A673 (cell line): ENCODE measurements at regions not wholly inside any gene's neighbourhood (a gene's known extent, or its start where the extent isn't known, plus 50 kb on each side); places are given as distances from the start of the nearest gene placed in this dataset.

Experiments used
- BruUV-seq: library from RNA; stranded (reverse); fragments of 400-500 nt; replicated peaks from 2 replicates; lab custom pipeline; 2021; lab: Mats Ljungman, UMichigan
- CTCF ChIA-PET: fragments of 300-600 bp; sonication (Branson Sonifier 250); formaldehyde crosslinking; loops from one replicate; lab custom pipeline; 2022; ENCODE audit warnings: antibody characterized with exemption; lab: Charles Lee
- POLR2A ChIA-PET: fragments of 300-600 bp; sonication (Branson Sonifier 250); formaldehyde crosslinking; loops from one replicate; lab custom pipeline; 2022; ENCODE audit warnings: antibody characterized with exemption; ENCODE audit not compliant: low non-redundant PET; lab: Charles Lee
- DNase-seq: peaks from one replicate; pipeline ENCODE4 v3.0.0-alpha.2; 2015; ENCODE audit warnings: low spot score
- H3K27ac ChIP-seq: fragments of 200-600 bp; sonication (generic); 2 replicates; pipeline ENCODE4 v1.5.1; 2016; ENCODE audit warnings: mixed run types, low read depth, mild to moderate bottlenecking, mixed read lengths, antibody characterized with exemption, low read length; ENCODE audit not compliant: poor library complexity, severe bottlenecking
- H3K27me3 ChIP-seq: fragments of 200-600 bp; sonication (generic); replicated peaks from 2 replicates; pipeline ENCODE4 v1.6.1; 2017; ENCODE audit warnings: mixed run types, low read depth, mild to moderate bottlenecking, mixed read lengths, antibody characterized with exemption, low read length; ENCODE audit not compliant: insufficient read depth, poor library complexity
- H3K36me3 ChIP-seq: fragments of 200-600 bp; sonication (generic); 2 replicates; pipeline ENCODE4 v1.6.1; 2016; ENCODE audit warnings: mixed run types, mild to moderate bottlenecking, mixed read lengths, antibody characterized with exemption, low read length; ENCODE audit not compliant: insufficient read depth, poor library complexity, severe bottlenecking
- H3K4me1 ChIP-seq: fragments of 200-600 bp; sonication (generic); 2 replicates; pipeline ENCODE4 v1.6.1; 2017; ENCODE audit warnings: mixed run types, mild to moderate bottlenecking, mixed read lengths, antibody characterized with exemption, low read length; ENCODE audit not compliant: insufficient read depth, poor library complexity, severe bottlenecking
- H3K4me3 ChIP-seq: fragments of 200-600 bp; sonication (generic); 2 replicates; pipeline ENCODE4 v1.5.1; 2016; ENCODE audit warnings: low read depth, mixed run types, mild to moderate bottlenecking, mixed read lengths, low read length; ENCODE audit not compliant: poor library complexity, severe bottlenecking
- H3K9me3 ChIP-seq: fragments of 200-600 bp; sonication (generic); 2 replicates; pipeline ENCODE4 v1.6.1; 2016; ENCODE audit warnings: mixed run types, low read depth, mild to moderate bottlenecking, mixed read lengths, antibody characterized with exemption, low read length; ENCODE audit not compliant: poor library complexity, severe bottlenecking
- EZH2 ChIP-seq: fragments of 200-600 bp; sonication (generic); IDR thresholded peaks from 2 replicates; pipeline ENCODE4 v1.6.1; 2017; ENCODE audit warnings: borderline replicate concordance, low read depth, mild to moderate bottlenecking, mixed read lengths, antibody characterized with exemption, low read length; ENCODE audit not compliant: poor library complexity, severe bottlenecking
- intact Hi-C: fragments of 100-400 bp; cut with micrococcal nuclease; formaldehyde crosslinking; loops from one replicate; pipeline ENCODE4 v1.10.0; 2022; ENCODE audit not compliant: unreplicated experiment
- TF ChIP-seq, protein P1 (sequence below): fragments of 300-800, 200-600 bp; sonication (generic); conservative IDR thresholded peaks from 2 replicates; pipeline ENCODE4 v1.5.1; 2017; ENCODE audit warnings: low read depth, mild to moderate bottlenecking, antibody characterized with exemption, low read length, moderate library complexity, mixed read lengths

DNA sequence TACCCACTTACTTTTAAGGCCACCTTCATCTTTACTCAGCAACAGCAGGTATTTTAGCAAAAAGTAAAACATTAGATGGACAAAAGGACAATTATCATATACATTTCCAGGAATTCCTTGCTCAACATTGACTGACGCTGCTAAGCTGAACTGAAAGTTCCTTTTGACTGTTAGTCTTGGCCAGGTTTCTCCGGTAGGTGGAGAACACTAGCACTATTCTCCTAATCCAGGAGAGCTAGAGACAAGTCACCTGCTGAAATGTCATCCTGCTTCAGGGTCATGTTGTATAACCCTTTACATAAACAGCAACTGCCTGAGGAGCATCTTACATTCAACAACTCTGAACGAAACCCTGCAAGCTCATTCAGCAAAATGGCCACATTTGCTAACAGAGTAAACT lies 109.0 kb upstream of the ESRRG start:
- CTCF ChIA-PET = no interaction called here
- no peaks in the 10 kb centered on the region for H3K4me1 ChIP-seq
- H3K4me3 ChIP-seq = no peak overlapping the region
- no peaks in the 10 kb centered on the region for H3K27me3 ChIP-seq
- H3K9me3 ChIP-seq = no peaks in the 10 kb centered on the region
- intact Hi-C loops = no loop called here
- H3K36me3 ChIP-seq = no peaks in the 10 kb centered on the region
- TF ChIP-seq EZH2 = no peak
- TF ChIP-seq, protein P1, sequence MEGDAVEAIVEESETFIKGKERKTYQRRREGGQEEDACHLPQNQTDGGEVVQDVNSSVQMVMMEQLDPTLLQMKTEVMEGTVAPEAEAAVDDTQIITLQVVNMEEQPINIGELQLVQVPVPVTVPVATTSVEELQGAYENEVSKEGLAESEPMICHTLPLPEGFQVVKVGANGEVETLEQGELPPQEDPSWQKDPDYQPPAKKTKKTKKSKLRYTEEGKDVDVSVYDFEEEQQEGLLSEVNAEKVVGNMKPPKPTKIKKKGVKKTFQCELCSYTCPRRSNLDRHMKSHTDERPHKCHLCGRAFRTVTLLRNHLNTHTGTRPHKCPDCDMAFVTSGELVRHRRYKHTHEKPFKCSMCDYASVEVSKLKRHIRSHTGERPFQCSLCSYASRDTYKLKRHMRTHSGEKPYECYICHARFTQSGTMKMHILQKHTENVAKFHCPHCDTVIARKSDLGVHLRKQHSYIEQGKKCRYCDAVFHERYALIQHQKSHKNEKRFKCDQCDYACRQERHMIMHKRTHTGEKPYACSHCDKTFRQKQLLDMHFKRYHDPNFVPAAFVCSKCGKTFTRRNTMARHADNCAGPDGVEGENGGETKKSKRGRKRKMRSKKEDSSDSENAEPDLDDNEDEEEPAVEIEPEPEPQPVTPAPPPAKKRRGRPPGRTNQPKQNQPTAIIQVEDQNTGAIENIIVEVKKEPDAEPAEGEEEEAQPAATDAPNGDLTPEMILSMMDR = no peak
- no peak overlapping the region for H3K27ac ChIP-seq
- no TSS peak for BruUV-seq
- POLR2A ChIA-PET = no interaction called here
- no peak for DNase-seq

DNA sequence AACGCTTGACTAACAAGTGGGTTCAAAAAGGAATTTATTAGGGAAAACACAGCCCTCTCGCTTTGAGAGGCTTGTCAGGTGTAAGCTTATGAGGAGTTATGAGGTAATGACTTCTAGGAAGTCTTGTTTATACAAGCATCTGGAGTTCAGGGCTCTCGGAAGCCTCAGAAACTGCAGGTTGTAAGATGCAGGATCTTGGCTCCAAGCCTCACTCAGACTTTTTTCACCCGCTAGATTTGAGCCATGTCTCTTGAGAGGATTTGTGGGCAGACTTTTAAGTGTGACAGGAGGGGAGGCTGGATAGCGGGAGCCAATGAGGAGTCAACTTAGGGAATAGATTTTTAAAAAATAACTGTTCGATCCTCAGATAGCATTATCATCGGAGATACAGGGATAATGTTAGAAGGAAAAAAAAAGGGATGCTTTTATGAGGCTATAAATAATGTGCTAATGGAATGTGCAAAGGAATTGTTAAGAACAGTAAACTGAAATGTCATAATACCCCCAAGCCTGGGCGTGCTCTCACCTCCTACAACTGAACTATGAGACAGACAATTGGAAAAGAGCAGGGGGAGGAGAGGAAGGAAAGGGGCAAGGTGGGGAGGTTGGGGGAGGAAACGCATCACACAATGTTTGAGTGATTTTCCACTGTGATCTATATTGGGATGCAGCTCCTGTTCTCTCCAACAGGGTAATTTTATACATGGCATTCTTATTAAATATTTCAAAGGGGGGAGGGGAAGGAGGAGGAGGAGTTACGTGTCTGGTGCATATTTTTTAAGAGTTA lies 107.4 kb upstream of the ESRRG start:
- DNase-seq = no peak
- Histone ChIP-seq H3K9me3 (no peaks in the 10 kb centered on the region), H3K27me3 (no peaks in the 10 kb centered on the region), H3K27ac (no peak overlapping the region), H3K36me3 (no peaks in the 10 kb centered on the region), H3K4me1 (no peaks in the 10 kb centered on the region), H3K4me3 (no peak overlapping the region)
- intact Hi-C loops = no loop called here
- no TSS peak for BruUV-seq
- POLR2A ChIA-PET = no interaction called here
- CTCF ChIA-PET = interaction anchor here (0.6 kb wide), 1 partner anchor 25 kb away, joined by 3 read pairs; no protein-coding TSS in a partner anchor
- no peak for TF ChIP-seq EZH2
- TF ChIP-seq, protein P1 = no peak

DNA sequence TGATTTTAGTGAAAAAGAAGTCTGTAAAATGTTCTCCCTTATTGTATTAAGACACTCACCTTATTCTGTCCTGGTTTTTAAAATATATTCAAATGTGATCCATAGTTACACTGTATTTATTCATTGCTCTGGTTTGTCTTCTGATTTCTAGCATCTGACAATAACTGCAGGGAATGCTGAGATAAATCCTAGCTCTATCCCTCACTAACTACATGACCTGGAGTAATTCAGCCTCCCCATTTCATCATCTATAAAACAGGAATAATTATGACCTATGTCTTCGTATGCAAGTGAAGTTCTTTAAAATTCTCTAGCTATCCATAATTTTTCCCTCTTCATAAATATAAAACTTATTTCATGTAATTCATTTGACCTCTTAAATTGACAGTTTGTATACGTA lies 104.0 kb upstream of the ESRRG start:
- intact Hi-C loops = no loop called here
- Histone ChIP-seq H3K4me1 (no peaks in the 10 kb centered on the region), H3K36me3 (no peaks in the 10 kb centered on the region), H3K4me3 (no peak overlapping the region), H3K27me3 (peaks cover 2% of the 10 kb centered on the region), H3K9me3 (no peaks in the 10 kb centered on the region), H3K27ac (no peak overlapping the region)
- POLR2A ChIA-PET = no interaction called here
- no peak for DNase-seq
- BruUV-seq = no TSS peak
- CTCF ChIA-PET = no interaction called here
- TF ChIP-seq EZH2 = no peak
- TF ChIP-seq, protein P1 = no peak
